ENCODE measurements at regions not wholly inside any gene's neighbourhood (a gene's known extent, or its start where the extent isn't known, plus 50 kb on each side); places are given as distances from the start of the nearest gene placed in this dataset.

- no peaks in the 10 kb centered on the region for H3K27me3 ChIP-seq (ENCODE audit: control insufficient read depth in 1 of 2, insufficient read depth in 2 of 2, low read length in 2 of 2)
- H3K4me1 ChIP-seq (ENCODE audit: insufficient read depth, low read length): no peaks in the 10 kb centered on the region
- 4% methylated on average over 3 of the region's 3 CpGs for WGBS (ENCODE audit: low lambda C conversion rate)
- no peaks in the 10 kb centered on the region for H4K20me1 ChIP-seq (ENCODE audit: insufficient read depth, low read length)
- TF ChIP-seq ZNF550 (CRISPR knock-in tag; IDR thresholded peaks at IDR 0.05; ENCODE audit: borderline replicate concordance) (no peak), HMGXB3 (CRISPR knock-in tag; IDR thresholded peaks at IDR 0.05; ENCODE audit: borderline replicate concordance) (no peak), TRIM22 (IDR thresholded peaks at IDR 0.05) (no peak), ZNF414 (CRISPR knock-in tag; IDR thresholded peaks at IDR 0.05) (no peak)
- no peaks in the 10 kb centered on the region for H3K36me3 ChIP-seq (replicated peaks in 1 of 2; ENCODE audit: control insufficient read depth in 1 of 2, insufficient read depth in 2 of 2, low read length in 2 of 2)
- H3K9ac ChIP-seq (ENCODE audit: insufficient read depth, low read depth, low read length): no peak overlapping the region
- CTCF ChIA-PET (ENCODE audit: low intra/inter-chr PET ratio, low total read pairs): no interaction called here
- no peak overlapping the region for H3K27ac ChIP-seq (ENCODE audit: extremely low read length, insufficient read depth, low read length)
- DNase-seq (ENCODE audit: low spot score) (no peak), FAIRE-seq (no peak), ATAC-seq (no peak)
- intact Hi-C loops (cut with micrococcal nuclease; ENCODE audit: unreplicated experiment): no loop called here
- H3K4me3 ChIP-seq (replicated peaks in 1 of 3; ENCODE audit: insufficient read depth in 1 of 3, low read depth in 2 of 3, low read length in 3 of 3): no peak overlapping the region
- no peaks in the 10 kb centered on the region for H3K79me2 ChIP-seq (ENCODE audit: insufficient read depth, low read length)
- in situ Hi-C loops (cut with HindIII; ENCODE audit: extremely low pct_ligation_motif_present, low pct_unique_long_range_greater_than_20kb): no loop called here
- H3K4me2 ChIP-seq (ENCODE audit: low read depth, low read length): no peak overlapping the region
- no TSS peak for BruUV-seq (replicated peaks)
- no peak overlapping the region for H2AFZ ChIP-seq (ENCODE audit: low read length)
- POLR2A ChIA-PET: no interaction called here
- H3K9me3 ChIP-seq (ENCODE audit: low read length): peaks cover 81% of the 10 kb centered on the region
Observed at GRCh38 chr4:30535255-30535654, 184.9 kb upstream of the PCDH7 start.
